Gastrocnemius medialis (tissue), 4 donors: ENCODE measurements at regions not wholly inside any gene's neighbourhood (a gene's known extent, or its start where the extent isn't known, plus 50 kb on each side); places are given as distances from the start of the nearest gene placed in this dataset.

Source experiments
- CTCF ChIP-seq, 5 experiments: fragments of 450-650 bp in 3 of 5; fragments of 200-600 bp in 2 of 5; sonication (generic) in 2 of 5; IDR thresholded peaks in 4 of 5; conservative IDR thresholded peaks in 1 of 5; 1 replicate in 4 of 5; 2 replicates in 1 of 5; pipeline ENCODE4 v1.5.1; 2016 to 2019; ENCODE audit warnings: antibody characterized with exemption in 5 of 5, mild to moderate bottlenecking in 3 of 5, moderate library complexity in 3 of 5
- POLR2A ChIP-seq, 2 donors: fragments of 450-650 bp; IDR thresholded peaks; one replicate each; pipeline ENCODE4 v1.6.1; 2017; ENCODE audit warnings: antibody characterized with exemption in 2 of 2, mild to moderate bottlenecking in 2 of 2, moderate library complexity in 2 of 2

- TF ChIP-seq CTCF (IDR thresholded peaks at IDR 0.05 in 4 of 5, conservative IDR thresholded peaks at IDR 0.05 in 1 of 5) (no peak), POLR2A (IDR thresholded peaks at IDR 0.05) (no peak)
Observed at GRCh38 chr2:225894236-225894980, 494.9 kb downstream of the NYAP2 start.
